Gastroesophageal sphincter (tissue), 3 donors: ENCODE measurements at regions not wholly inside any gene's neighbourhood (a gene's known extent, or its start where the extent isn't known, plus 50 kb on each side); places are given as distances from the start of the nearest gene placed in this dataset.

Experiments
- EP300 ChIP-seq: sonication (generic); formaldehyde crosslinking; IDR thresholded peaks from one replicate; pipeline ENCODE4 v1.6.1; 2017; ENCODE audit warnings: antibody characterized with exemption, mild to moderate bottlenecking
- POLR2A ChIP-seq, 2 donors: fragments of 450-650 bp; IDR thresholded peaks; one replicate each; pipeline ENCODE4 v1.6.1; 2017; ENCODE audit warnings: antibody characterized with exemption in 2 of 2, mild to moderate bottlenecking in 2 of 2, moderate library complexity in 1 of 2
- POLR2AphosphoS5 ChIP-seq: sonication (generic); formaldehyde crosslinking; IDR thresholded peaks from one replicate; pipeline ENCODE4 v1.6.1; 2017; ENCODE audit warnings: antibody characterized with exemption
- TF ChIP-seq, protein P1 (sequence below), 4 experiments: fragments of 200-600 bp in 2 of 4; fragments of 450-650 bp in 2 of 4; sonication (generic) in 1 of 4; IDR thresholded peaks; one replicate each; pipeline ENCODE4 v1.5.1; 2017 to 2019; ENCODE audit warnings: antibody characterized with exemption in 4 of 4, mild to moderate bottlenecking in 2 of 4, moderate library complexity in 2 of 4

- TF ChIP-seq, protein P1, sequence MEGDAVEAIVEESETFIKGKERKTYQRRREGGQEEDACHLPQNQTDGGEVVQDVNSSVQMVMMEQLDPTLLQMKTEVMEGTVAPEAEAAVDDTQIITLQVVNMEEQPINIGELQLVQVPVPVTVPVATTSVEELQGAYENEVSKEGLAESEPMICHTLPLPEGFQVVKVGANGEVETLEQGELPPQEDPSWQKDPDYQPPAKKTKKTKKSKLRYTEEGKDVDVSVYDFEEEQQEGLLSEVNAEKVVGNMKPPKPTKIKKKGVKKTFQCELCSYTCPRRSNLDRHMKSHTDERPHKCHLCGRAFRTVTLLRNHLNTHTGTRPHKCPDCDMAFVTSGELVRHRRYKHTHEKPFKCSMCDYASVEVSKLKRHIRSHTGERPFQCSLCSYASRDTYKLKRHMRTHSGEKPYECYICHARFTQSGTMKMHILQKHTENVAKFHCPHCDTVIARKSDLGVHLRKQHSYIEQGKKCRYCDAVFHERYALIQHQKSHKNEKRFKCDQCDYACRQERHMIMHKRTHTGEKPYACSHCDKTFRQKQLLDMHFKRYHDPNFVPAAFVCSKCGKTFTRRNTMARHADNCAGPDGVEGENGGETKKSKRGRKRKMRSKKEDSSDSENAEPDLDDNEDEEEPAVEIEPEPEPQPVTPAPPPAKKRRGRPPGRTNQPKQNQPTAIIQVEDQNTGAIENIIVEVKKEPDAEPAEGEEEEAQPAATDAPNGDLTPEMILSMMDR (IDR thresholded peaks at IDR 0.05) = no peak
- no peak for TF ChIP-seq EP300
- TF ChIP-seq POLR2A (IDR thresholded peaks at IDR 0.05) = no peak
- TF ChIP-seq POLR2AphosphoS5 = no peak
Measured at GRCh38 chr1:201673093-201673492, 134.2 kb downstream of the NAV1 start.
